ENCODE measurements at regions not wholly inside any gene's neighbourhood (a gene's known extent, or its start where the extent isn't known, plus 50 kb on each side); places are given as distances from the start of the nearest gene placed in this dataset.

- no peak for DNase-seq (ENCODE audit: insufficient read length, low spot score)
- FAIRE-seq = no peak
- no peak for TF ChIP-seq CTCF (IDR thresholded peaks at IDR 0.05; ENCODE audit: insufficient read depth, missing control alignments)
Observed at GRCh38 chr1:29895201-29895600, 658.9 kb downstream of the PTPRU start.

GRCh38 chr1:29894311-29894710 lies 658.0 kb downstream of the PTPRU start:
- FAIRE-seq = no peak
- no peak for TF ChIP-seq CTCF (IDR thresholded peaks at IDR 0.05; ENCODE audit: insufficient read depth, missing control alignments)
- no peak for DNase-seq (ENCODE audit: insufficient read length, low spot score)

- DNase-seq (ENCODE audit: insufficient read length, low spot score) (no peak), FAIRE-seq (no peak)
- no peak for TF ChIP-seq CTCF (IDR thresholded peaks at IDR 0.05; ENCODE audit: insufficient read depth, missing control alignments)
Observed at GRCh38 chr1:29893806-29894205, 657.5 kb downstream of the PTPRU start.

- TF ChIP-seq CTCF (IDR thresholded peaks at IDR 0.05; ENCODE audit: insufficient read depth, missing control alignments) = no peak
- FAIRE-seq = no peak
- DNase-seq (ENCODE audit: insufficient read length, low spot score) = no peak
Observed at GRCh38 chr1:29893046-29893723, 656.9 kb downstream of the PTPRU start.

- FAIRE-seq (no peak), DNase-seq (ENCODE audit: insufficient read length, low spot score) (no peak)
- no peak for TF ChIP-seq CTCF (IDR thresholded peaks at IDR 0.05; ENCODE audit: insufficient read depth, missing control alignments)
Observed at GRCh38 chr1:29892247-29892646, 655.9 kb downstream of the PTPRU start.

- FAIRE-seq (no peak), DNase-seq (ENCODE audit: insufficient read length, low spot score) (no peak)
- no peak for TF ChIP-seq CTCF (IDR thresholded peaks at IDR 0.05; ENCODE audit: insufficient read depth, missing control alignments)
Observed at GRCh38 chr1:29890201-29890959, 654.1 kb downstream of the PTPRU start.

GRCh38 chr1:29889776-29890175 lies 653.5 kb downstream of the PTPRU start:
- FAIRE-seq = no peak
- no peak for TF ChIP-seq CTCF (IDR thresholded peaks at IDR 0.05; ENCODE audit: insufficient read depth, missing control alignments)

More at GRCh38 chr1:29889776-29890175, 653.5 kb downstream of the PTPRU start:
- DNase-seq (ENCODE audit: insufficient read length, low spot score) = no peak

Measured in D721Med (cell line).